ENCODE measurements at regions not wholly inside any gene's neighbourhood (a gene's known extent, or its start where the extent isn't known, plus 50 kb on each side); places are given as distances from the start of the nearest gene placed in this dataset.

GRCh38 chr4:8796096-8796495 is 75.5 kb downstream of the HMX1 start:
- no peak for DNase-seq
- Histone ChIP-seq H3K4me3 (no peak overlapping the region), H3K27me3 (no peaks in the 10 kb centered on the region), H3K36me3 (no peaks in the 10 kb centered on the region), H3K27ac (no peak overlapping the region), H3K9me3 (no peaks in the 10 kb centered on the region), H3K4me1 (no peaks in the 10 kb centered on the region)
- TF ChIP-seq POLR2A (IDR thresholded peaks at IDR 0.05) (no peak), CTCF (IDR thresholded peaks at IDR 0.05 in 4 of 5, conservative IDR thresholded peaks at IDR 0.05 in 1 of 5) (no peak)
- intact Hi-C loops (cut with DNase I; ENCODE audit: low total_unique reads) (no loop called here), in situ Hi-C loops (cut with MboI; ENCODE audit: low sequenced_read_pairs in 4 of 4) (no loop called here)
- no peak for ATAC-seq

GRCh38 chr4:8795140-8795539 is 76.5 kb downstream of the HMX1 start:
- Histone ChIP-seq H3K27me3 (no peaks in the 10 kb centered on the region), H3K4me1 (no peaks in the 10 kb centered on the region), H3K4me3 (no peak overlapping the region), H3K27ac (no peak overlapping the region), H3K9me3 (no peaks in the 10 kb centered on the region), H3K36me3 (no peaks in the 10 kb centered on the region)
- no peak for DNase-seq
- no peak for ATAC-seq
- in situ Hi-C loops (cut with MboI; ENCODE audit: low sequenced_read_pairs in 4 of 4) (no loop called here), intact Hi-C loops (cut with DNase I; ENCODE audit: low total_unique reads) (no loop called here)
- TF ChIP-seq CTCF (IDR thresholded peaks at IDR 0.05 in 4 of 5, conservative IDR thresholded peaks at IDR 0.05 in 1 of 5) (no peak), POLR2A (IDR thresholded peaks at IDR 0.05) (no peak)

GRCh38 chr4:8794491-8794890 is 77.1 kb downstream of the HMX1 start:
- TF ChIP-seq POLR2A (IDR thresholded peaks at IDR 0.05) (no peak), CTCF (IDR thresholded peaks at IDR 0.05 in 4 of 5, conservative IDR thresholded peaks at IDR 0.05 in 1 of 5) (no peak)
- no peak for ATAC-seq
- Histone ChIP-seq H3K4me1 (no peaks in the 10 kb centered on the region), H3K36me3 (no peaks in the 10 kb centered on the region), H3K27me3 (no peaks in the 10 kb centered on the region), H3K9me3 (no peaks in the 10 kb centered on the region), H3K4me3 (no peak overlapping the region), H3K27ac (no peak overlapping the region)
- DNase-seq: no peak
- in situ Hi-C loops (cut with MboI; ENCODE audit: low sequenced_read_pairs in 4 of 4) (no loop called here), intact Hi-C loops (cut with DNase I; ENCODE audit: low total_unique reads) (no loop called here)

GRCh38 chr4:8793571-8794160 is 78.0 kb downstream of the HMX1 start:
- H3K36me3 ChIP-seq: no peaks in the 10 kb centered on the region
- intact Hi-C loops (cut with DNase I; ENCODE audit: low total_unique reads) (no loop called here), in situ Hi-C loops (cut with MboI; ENCODE audit: low sequenced_read_pairs in 4 of 4) (no loop called here)
- no peak for TF ChIP-seq POLR2A (IDR thresholded peaks at IDR 0.05)
- TF ChIP-seq CTCF (IDR thresholded peaks at IDR 0.05 in 4 of 5, conservative IDR thresholded peaks at IDR 0.05 in 1 of 5): no peak
- no peaks in the 10 kb centered on the region for H3K9me3 ChIP-seq
- DNase-seq (no peak), ATAC-seq (no peak)
- no peaks in the 10 kb centered on the region for H3K27me3 ChIP-seq
- H3K27ac ChIP-seq: no peak overlapping the region
- no peak overlapping the region for H3K4me3 ChIP-seq
- H3K4me1 ChIP-seq: no peaks in the 10 kb centered on the region

GRCh38 chr4:8792491-8792890 is 79.1 kb downstream of the HMX1 start:
- no peaks in the 10 kb centered on the region for H3K9me3 ChIP-seq
- H3K27ac ChIP-seq: no peak overlapping the region
- no peaks in the 10 kb centered on the region for H3K36me3 ChIP-seq
- no peak overlapping the region for H3K4me3 ChIP-seq
- no peaks in the 10 kb centered on the region for H3K4me1 ChIP-seq
- DNase-seq: no peak
- ATAC-seq: no peak
- in situ Hi-C loops (cut with MboI; ENCODE audit: low sequenced_read_pairs in 4 of 4) (no loop called here), intact Hi-C loops (cut with DNase I; ENCODE audit: low total_unique reads) (no loop called here)
- no peak for TF ChIP-seq POLR2A (IDR thresholded peaks at IDR 0.05)
- no peak for TF ChIP-seq CTCF (IDR thresholded peaks at IDR 0.05 in 4 of 5, conservative IDR thresholded peaks at IDR 0.05 in 1 of 5)
- no peaks in the 10 kb centered on the region for H3K27me3 ChIP-seq

Data from gastrocnemius medialis (tissue), 4 donors.